HG03342 (cell line): ENCODE measurements at regions not wholly inside any gene's neighbourhood (a gene's known extent, or its start where the extent isn't known, plus 50 kb on each side); places are given as distances from the start of the nearest gene placed in this dataset.
"Not testable (repeated sequence)": the region's sequence is repeated elsewhere in the genome, so short reads cannot be mapped to it uniquely, and the experiment has no call there.

Source experiments
- ATAC-seq: cut with Tn5 transposase; IDR thresholded peaks from one replicate; pipeline ENCODE4 v1.9.1; 2021; ENCODE audit warnings: mild to moderate bottlenecking, moderate library complexity; ENCODE audit not compliant: unreplicated experiment

- ATAC-seq: not testable (repeated sequence)
These were observed 340.4 kb downstream of the CEP170 start for GRCh38 chr1:242914729-242915128.

DNA sequence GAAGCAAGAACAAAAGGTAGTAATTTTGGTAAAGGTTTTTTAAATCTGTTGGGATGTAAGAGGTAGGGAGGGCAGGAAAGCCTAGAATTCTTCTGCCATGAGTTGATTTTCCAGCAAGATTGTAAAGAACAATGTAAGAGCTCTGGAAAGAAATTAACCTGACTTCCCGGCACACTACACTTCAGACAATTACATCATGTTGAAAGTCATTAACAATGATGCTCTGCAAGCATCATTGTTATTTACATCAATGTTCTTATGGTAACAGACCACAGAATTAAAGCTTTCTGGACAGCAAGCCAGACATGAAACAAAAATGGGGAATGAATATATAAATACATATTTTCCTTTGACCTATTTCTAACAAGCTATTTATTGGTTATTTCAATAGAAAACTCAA is 342.2 kb downstream of the CEP170 start:
- ATAC-seq: not testable (repeated sequence)

DNA sequence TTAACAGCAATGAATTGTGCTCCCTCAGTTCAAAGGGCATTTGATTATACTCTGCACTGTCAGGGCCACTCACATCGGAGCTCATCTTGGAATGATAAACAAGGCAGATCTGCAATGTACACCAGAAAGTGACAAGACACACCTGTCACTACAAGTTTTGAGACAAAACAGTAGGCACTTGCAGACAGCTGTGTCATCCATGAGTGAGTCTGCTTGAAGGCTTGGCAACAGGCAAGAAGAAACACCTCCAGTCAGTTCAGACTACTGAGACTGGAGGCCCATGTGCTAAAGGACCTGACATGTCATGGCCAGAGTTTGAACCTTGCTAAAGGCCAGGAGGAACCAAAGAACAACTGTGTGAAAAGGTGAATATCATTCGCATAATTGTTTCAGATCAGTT is 354.5 kb downstream of the CEP170 start:
- ATAC-seq: peak; percentile 74

GRCh38 chr1:242890192-242890741 is 364.8 kb downstream of the CEP170 start:
- no peak for ATAC-seq

- ATAC-seq: peak; percentile 95
These were observed 361.6 kb upstream of the PLD5 start for GRCh38 chr1:242886137-242886536.

DNA sequence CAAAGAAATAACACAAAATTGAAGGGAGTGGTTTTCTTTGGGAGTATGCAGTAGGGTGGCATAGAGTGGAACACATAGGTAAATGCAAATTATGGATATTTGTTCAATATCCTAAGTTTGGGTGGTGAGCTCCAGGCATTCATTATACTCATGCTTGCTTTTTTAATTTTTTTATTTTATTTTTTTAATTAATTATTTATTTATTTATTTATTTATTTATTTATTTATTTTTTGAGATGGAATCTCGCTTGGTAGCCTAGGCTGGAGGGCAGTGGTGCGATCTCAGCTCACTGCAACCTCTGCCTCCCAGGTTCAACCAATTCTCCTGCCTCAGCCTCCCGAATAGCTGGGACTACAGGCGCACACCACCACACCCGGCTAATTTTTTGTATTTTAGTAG is 355.5 kb upstream of the PLD5 start:
- not testable (repeated sequence) for ATAC-seq

DNA sequence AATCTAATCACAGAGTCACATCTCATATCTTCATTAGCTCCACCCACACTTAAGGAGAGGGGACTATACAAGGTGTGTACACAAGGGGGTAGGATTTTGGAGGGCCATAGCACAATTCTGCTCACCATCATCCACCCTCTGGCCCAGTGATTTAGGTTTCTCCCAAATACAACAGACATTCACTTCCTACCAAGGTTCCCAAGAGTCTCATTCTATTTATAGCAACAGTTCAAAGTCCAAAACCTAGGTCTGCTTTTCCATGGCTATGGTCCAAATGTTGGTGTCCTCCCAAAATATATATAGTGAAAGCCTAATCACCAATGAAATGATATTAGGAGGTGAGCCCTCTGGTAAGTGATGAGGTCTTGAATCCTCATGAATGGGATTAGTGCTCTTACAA is 353.2 kb upstream of the PLD5 start:
- no peak for ATAC-seq

GRCh38 chr1:242877229-242877628 is 352.7 kb upstream of the PLD5 start:
- ATAC-seq: no peak

GRCh38 chr1:242876030-242876429 is 351.5 kb upstream of the PLD5 start:
- no peak for ATAC-seq

DNA sequence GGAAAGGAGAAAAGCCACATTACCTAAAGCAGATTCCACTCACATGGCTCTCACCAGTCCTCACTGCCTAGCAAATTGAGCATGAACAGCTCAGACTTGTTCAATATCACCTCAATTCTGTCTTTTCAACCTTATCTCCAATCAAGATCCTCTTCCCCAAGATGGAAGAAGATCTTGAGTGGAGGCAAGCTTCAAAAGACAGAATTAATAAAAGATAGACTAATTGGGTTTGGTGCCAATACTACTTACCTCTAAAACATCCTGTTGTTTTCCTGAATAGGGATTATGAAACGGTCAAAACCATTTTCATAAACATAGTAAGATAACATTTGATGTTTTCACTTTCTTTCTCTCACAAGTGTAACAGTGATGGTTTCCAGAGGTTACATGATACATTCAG is 349.2 kb upstream of the PLD5 start:
- ATAC-seq: no peak

- ATAC-seq: no peak
These were observed 348.0 kb upstream of the PLD5 start for GRCh38 chr1:242872521-242872920.

DNA sequence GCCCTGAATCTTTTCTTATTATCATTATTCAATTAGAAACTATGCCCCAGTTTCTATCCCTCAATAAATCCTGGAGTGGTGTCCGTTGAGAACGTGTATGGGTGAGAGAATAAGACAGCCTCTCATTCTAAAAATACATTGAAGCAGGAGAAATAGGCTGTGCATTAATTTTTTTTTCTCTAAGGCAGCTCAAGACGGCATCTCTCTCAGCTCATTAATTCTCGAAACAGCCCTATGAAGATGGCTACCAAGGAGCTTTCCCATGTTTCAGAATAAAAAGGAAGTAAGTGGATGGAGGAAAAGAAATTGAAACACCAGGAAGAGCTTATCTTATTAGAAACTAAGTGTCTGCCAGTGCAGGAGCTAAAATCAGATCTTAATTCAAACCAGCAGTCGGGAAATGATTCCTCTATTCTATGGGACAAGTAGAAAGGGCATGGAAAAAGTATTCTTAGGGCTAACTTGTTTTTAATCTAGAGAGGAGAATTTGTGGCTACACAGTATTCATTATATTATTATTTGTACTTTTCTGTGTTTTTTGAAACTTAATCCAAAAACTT is 347.1 kb upstream of the PLD5 start:
- ATAC-seq: no peak

- no peak for ATAC-seq
These were observed 346.5 kb upstream of the PLD5 start for GRCh38 chr1:242870966-242871365.

DNA sequence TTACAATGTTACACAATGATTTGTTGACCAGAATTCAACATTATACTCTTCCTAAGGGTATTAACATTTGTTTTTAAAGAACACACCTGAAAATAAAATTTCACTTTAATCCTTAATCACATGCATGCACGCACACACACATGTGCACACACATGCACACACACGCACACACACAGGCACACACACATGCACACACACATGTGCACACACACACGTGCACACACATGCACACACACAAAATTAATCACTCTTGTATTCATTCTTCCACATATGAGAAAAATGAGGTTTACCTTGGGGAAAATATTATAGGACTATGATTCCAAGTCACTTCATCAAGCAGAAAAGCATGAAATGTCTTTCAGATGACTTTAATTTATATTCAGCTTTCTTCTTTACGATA is 331.8 kb upstream of the PLD5 start:
- no peak for ATAC-seq

DNA sequence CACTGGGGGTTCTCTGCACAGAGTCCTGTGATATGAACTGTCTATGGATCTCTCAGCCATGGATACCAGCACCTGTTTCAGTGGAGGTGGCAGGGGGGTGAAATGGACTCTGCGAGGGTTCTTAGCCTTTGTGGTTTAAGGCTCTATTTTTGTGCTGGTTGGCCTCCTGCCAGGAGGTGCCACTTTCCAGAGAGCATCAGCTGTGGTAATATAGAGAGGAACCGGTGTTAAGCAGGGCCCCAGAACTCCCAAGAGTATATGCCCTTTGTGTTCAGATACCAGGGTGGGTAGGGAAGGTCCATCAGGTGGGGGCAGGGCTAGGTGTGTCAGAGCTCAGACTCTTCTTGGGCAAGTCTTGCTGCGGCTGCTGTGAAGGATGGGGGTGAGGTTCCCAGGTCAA is 330.0 kb upstream of the PLD5 start:
- no peak for ATAC-seq

DNA sequence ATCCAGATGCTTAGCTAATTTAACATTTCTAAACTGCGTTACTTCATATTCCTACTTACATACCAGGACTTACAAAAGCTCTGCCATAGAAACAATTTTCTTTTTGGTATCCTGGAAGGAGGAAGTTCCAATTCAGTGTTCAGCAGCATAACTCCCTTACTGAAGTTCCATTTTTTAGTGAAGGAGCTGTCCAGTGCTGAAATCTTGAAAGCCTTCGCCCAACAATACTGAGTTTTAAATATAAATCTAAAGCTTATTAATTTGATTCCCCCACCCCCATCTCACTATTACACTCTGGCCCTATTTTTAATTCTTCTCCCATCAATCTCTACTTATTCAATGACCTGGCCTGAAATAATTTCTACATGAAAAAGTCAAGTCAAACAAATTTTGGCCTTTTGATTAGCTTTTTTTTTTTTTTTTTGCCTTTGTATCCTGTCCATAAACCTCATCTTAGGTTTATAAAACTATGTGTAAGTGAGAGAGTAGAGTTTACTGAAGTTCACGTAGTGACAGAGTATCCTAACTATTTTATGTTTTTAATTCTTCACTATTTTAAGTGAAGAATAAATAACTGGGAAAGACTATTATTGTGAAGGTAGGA is 323.0 kb upstream of the PLD5 start:
- ATAC-seq: no peak

- ATAC-seq: no peak
These were observed 317.6 kb upstream of the PLD5 start for GRCh38 chr1:242842094-242842493.

DNA sequence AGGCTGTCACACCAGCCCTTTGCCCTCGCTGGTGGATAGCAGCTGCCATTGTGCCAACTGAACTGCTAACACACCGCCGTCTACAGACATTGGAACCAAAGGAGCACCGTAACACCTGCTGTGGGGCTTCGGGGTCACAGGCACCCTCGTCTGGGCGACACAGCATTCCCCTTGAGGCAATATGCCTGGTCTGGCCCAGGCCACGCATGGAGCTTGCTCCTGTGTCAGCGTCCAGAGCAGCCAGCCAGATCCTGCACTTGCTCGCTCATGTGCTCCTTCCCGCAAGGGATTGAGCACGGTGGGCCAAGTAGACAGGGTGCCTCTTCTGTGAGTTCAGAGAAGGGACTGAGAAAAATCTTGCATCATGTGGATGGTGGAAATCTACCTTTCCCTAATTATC is 314.6 kb upstream of the PLD5 start:
- no peak for ATAC-seq

DNA sequence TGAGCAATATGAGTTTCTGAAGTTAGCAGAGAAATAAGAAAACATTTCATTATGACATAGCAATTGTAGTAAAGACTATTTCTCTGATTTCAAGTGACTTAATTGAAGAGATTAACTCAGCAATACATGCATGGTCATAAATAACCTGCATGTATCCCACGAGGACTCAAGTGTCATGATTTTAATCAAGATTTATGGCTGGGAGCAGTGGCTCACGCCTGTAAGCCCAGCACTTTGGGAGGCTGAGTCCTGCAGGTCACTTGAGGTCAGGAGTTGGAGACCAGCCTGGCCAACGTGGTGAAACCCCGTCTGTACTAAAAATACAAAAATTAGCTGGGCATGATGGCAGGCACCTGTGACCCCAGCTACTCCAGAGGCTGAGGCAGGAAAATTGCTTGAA is 311.9 kb upstream of the PLD5 start:
- ATAC-seq: no peak

DNA sequence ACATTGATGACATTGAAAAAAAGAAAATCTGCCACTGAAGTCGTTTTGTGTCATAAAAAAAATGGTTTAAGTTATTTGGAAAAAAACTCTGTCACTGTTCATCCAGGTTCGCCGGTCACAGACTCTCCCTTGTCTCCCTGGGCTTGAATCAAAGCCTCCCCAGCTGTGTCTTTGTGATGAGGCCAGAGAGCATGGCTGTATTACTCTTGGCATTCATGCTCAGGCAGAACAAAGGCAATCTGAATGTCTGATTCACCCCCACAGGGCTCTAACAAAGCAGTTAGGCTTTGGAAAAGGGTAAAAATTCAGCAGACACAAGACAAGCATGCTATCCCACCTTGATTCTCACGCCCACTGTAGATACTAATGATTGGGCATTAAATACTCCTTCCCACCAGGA is 304.3 kb upstream of the PLD5 start:
- ATAC-seq: no peak

- no peak for ATAC-seq
These were observed 303.7 kb upstream of the PLD5 start for GRCh38 chr1:242828199-242828598.

- ATAC-seq: no peak
These were observed 303.0 kb upstream of the PLD5 start for GRCh38 chr1:242827538-242827937.
